LNCaP clone FGC (cell line): ENCODE measurements at regions not wholly inside any gene's neighbourhood (a gene's known extent, or its start where the extent isn't known, plus 50 kb on each side); places are given as distances from the start of the nearest gene placed in this dataset.

Experiments used
- DNase-seq: peaks from one replicate; pipeline ENCODE4 v3.0.0-alpha.2; 2011; ENCODE audit warnings: low read depth
- H3K4me3 ChIP-seq: 2 replicates; pipeline ENCODE4 v1.5.1; 2011; ENCODE audit warnings: mild to moderate bottlenecking, low read depth, low read length, control low read depth
- CTCF ChIP-seq: IDR thresholded peaks from 2 replicates; pipeline ENCODE4 v1.5.1; 2012; ENCODE audit warnings: mild to moderate bottlenecking; ENCODE audit not compliant: control insufficient read depth, insufficient read depth; ENCODE audit errors: extremely low read depth

GRCh38 chr1:199399996-199400724 is 627.4 kb upstream of the NR5A2 start:
- H3K4me3 ChIP-seq: no peak overlapping the region
- no peak for TF ChIP-seq CTCF
- no peak for DNase-seq

GRCh38 chr1:199403531-199404116 is 623.9 kb upstream of the NR5A2 start:
- H3K4me3 ChIP-seq: no peak overlapping the region
- DNase-seq: no peak
- TF ChIP-seq CTCF: no peak

GRCh38 chr1:199404191-199404590 is 623.3 kb upstream of the NR5A2 start:
- H3K4me3 ChIP-seq: no peak overlapping the region
- no peak for TF ChIP-seq CTCF
- DNase-seq: no peak

- no peak for TF ChIP-seq CTCF
- no peak for DNase-seq
Observed at GRCh38 chr1:199404976-199405375, 622.5 kb upstream of the NR5A2 start.

GRCh38 chr1:199405634-199406196 is 621.8 kb upstream of the NR5A2 start:
- no peak for DNase-seq
- H3K4me3 ChIP-seq: no peak overlapping the region
- no peak for TF ChIP-seq CTCF

More at GRCh38 chr1:199404976-199405375, 622.5 kb upstream of the NR5A2 start:
- H3K4me3 ChIP-seq: no peak overlapping the region

GRCh38 chr1:199410462-199410861 is 617.0 kb upstream of the NR5A2 start:
- H3K4me3 ChIP-seq: no peak overlapping the region
- DNase-seq: no peak
- TF ChIP-seq CTCF: no peak
